Esophagus muscularis mucosa (tissue), 3 donors: ENCODE measurements at regions not wholly inside any gene's neighbourhood (a gene's known extent, or its start where the extent isn't known, plus 50 kb on each side); places are given as distances from the start of the nearest gene placed in this dataset.

Experiments used
- CTCF ChIP-seq, 3 experiments: fragments of 200-600 bp in 2 of 3; fragments of 450-650 bp in 1 of 3; sonication (generic) in 2 of 3; IDR thresholded peaks; one replicate each; pipeline ENCODE4 v1.5.1; 2017 to 2019; ENCODE audit warnings: antibody characterized with exemption in 3 of 3, mild to moderate bottlenecking in 2 of 3, moderate library complexity in 1 of 3
- POLR2A ChIP-seq: fragments of 450-650 bp; IDR thresholded peaks from one replicate; pipeline ENCODE4 v1.6.1; 2017; ENCODE audit warnings: antibody characterized with exemption, moderate library complexity, mild to moderate bottlenecking, low read depth

- TF ChIP-seq CTCF (IDR thresholded peaks at IDR 0.05): no peak
- TF ChIP-seq POLR2A: no peak
Measured at GRCh38 chr10:57754803-57755202, 512.9 kb downstream of the IPMK start.
